GM18909 (cell line): ENCODE measurements at regions not wholly inside any gene's neighbourhood (a gene's known extent, or its start where the extent isn't known, plus 50 kb on each side); places are given as distances from the start of the nearest gene placed in this dataset.

Experiments used
- ATAC-seq: cut with Tn5 transposase; IDR thresholded peaks from one replicate; pipeline ENCODE4 v1.9.1; 2021; ENCODE audit warnings: mild to moderate bottlenecking; ENCODE audit not compliant: unreplicated experiment, poor library complexity

GRCh38 chr20:40920291-40920690, 108.3 kb upstream of the TOP1 start:
- ATAC-seq: no peak

DNA sequence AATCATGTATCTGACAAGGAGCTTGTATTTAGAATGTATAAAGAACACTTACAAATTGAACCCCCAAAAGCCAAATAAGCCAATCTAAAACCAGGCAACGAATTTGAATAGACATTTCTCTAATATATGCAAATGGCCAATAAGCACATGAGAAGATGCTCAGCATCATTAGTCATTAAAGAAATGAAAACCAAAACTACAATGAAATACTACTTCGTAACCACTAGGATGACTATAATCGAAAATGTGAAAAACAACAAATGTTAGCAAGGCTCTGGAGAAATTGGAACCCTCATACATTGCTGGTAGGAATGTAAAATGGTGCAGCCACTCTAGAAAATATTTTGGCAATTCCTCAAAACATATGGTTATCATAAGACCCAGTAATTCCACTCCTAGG, 105.8 kb upstream of the TOP1 start:
- ATAC-seq: no peak

- no peak for ATAC-seq
These were observed 102.7 kb upstream of the TOP1 start for GRCh38 chr20:40925829-40926510.

DNA sequence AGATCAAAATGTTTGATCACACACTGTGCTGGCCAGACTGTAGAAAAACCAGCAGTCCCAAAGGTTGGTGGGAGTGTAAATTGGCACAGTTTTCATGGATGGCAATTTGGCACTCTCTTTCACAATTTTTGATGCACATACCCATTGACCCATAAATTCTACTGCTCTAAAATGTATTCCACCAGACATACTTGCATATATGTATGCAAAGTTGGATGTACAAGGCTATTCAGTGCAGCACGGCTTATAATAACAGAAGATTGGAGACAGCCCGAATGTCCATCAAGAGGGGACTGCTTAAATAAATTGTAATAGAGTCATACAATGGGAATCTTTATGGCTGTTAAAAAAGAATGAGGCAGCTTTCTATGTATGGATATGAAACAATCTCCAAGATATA, 101.7 kb upstream of the TOP1 start:
- ATAC-seq: no peak

- ATAC-seq: no peak
These were observed 98.1 kb upstream of the TOP1 start for GRCh38 chr20:40930561-40930960.

- no peak for ATAC-seq
These were observed 97.1 kb upstream of the TOP1 start for GRCh38 chr20:40931410-40932044.

- no peak for ATAC-seq
These were observed 96.2 kb upstream of the TOP1 start for GRCh38 chr20:40932436-40932835.

- no peak for ATAC-seq
These were observed 94.9 kb upstream of the TOP1 start for GRCh38 chr20:40933758-40934157.

GRCh38 chr20:40938020-40938419, 90.6 kb upstream of the TOP1 start:
- no peak for ATAC-seq

- ATAC-seq: no peak
These were observed 89.0 kb upstream of the TOP1 start for GRCh38 chr20:40939667-40940066.

- ATAC-seq: no peak
These were observed 87.5 kb upstream of the TOP1 start for GRCh38 chr20:40941133-40941610.

DNA sequence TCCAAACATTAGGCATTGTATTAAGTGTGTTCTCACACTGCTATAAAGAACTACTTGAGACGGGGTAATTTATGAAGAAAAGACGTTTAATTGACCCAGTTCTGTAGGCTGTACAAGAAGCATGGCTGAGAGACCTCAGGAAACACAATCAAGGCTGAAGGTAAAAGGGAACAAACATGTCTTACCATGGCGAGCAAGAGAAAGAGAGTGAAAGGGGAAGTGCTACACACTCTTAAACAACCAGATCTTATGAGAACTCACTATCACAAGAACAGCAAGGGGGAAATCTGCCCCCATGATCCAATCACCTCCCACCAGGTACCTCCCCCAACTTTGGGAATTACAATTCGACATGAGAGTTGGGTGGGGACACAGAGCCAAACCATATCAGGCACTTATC, 86.6 kb upstream of the TOP1 start:
- no peak for ATAC-seq

DNA sequence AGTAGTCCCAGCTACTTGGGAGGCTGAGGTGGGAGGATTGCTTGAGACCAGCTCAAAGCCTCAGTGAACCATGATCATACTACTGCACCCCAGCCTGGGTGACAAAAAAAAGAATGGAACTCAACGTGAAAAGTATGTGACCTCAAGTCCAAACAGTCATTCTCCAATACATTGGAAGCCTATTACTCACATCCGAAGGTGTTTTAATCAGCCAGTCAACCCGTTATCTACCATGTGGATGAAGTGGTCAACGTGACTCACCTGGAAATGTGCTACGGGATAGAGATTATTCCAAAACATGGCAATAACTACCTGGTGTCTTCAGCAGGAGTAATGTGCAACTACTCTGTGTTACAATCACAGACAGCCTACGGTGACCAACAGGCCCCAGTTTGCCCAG, 85.8 kb upstream of the TOP1 start:
- ATAC-seq: no peak

DNA sequence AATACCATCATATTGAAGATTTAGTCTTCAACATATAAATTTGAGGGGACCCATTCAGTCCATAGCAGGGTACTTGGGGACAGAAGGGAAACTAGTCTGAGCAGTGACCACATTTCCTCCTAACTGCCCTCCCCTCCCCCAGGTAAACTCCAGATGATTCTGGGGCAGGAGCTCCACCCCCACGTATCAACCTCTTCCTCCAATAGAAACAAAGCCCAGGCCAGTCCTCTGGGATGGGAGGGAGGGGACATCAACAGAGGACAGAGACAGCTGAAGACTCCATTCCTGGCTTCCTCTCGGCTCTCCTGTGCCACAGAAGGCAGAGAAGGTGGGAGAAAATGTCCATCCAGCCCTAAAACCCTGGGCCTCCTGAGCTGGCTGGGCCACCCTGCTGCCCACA, 85.0 kb upstream of the TOP1 start:
- ATAC-seq: no peak

DNA sequence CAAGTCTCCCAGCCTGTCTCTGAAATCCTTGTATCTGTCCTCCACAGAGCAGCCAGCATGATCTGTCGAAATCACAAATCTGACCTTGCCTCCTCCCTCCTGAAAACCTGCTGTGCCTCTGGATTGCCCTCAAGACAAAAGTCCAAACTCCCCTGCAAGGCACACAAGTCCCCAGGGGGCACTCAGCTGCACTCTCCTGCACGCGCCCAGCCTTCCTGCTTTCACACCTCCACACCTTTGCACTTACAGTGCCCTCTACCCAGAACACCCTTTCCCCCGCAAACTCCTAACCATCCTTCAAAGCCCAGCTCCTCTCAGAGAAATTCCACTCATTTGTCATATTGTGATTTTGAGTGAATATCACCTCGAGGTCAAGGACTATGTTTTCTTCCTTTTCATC, 83.4 kb upstream of the TOP1 start:
- ATAC-seq: no peak

GRCh38 chr20:40945754-40946450, 82.7 kb upstream of the TOP1 start:
- ATAC-seq: no peak

DNA sequence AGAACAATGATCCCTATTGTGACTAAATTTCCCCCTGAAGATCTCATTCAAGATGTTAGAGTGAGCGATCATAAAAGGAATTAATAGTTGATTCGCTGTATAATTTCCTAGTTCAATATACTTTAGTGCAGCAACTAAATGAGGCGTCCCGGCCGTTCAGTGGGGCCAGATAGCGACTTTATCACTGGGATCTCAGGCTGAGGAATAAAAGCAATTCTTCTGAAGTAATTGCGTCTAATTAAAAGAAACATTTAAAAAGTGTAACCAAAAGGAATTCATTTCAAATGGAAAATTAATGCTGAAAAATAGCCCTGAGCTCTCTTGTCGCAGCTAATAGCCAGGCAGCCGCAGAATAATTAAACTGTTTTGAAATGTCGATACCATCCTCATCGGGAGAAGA, 82.2 kb upstream of the TOP1 start:
- ATAC-seq: no peak

DNA sequence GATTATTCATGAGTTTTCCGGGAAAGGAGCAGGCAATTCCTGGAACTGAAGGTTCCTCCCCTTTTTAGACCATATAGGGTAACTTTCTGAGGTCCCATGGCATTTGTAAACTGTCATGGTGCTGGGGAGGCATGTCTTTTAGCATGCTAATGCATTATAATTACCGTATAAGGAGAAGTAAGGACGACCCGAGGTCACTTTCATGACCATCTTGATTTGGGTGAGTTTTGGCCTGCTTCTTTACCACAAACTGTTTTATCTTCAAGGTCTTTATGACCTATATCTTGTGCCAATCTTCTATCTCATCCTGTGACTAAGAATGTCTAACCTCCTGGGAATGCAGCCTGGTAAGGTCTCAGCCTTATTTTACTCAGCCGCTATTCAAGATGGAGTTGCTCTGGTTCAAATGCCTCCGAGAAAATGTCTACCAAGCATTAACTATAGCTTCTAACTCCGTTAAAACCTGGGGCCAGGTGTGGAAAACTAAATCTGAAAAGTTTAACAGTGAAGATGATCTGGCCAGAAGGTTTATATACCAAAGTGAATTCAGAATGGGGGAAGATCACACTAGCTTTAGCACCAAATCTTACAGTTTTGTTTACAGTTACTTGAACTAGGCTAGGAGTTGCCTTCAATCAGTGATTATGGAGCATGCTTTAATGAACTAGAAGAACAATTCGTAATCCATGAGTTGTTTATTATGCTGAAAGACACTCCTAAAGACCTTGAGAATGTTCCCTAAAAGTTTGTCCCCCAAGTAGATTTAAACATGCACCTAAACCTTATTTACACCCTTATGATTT, 80.0 kb upstream of the TOP1 start:
- no peak for ATAC-seq

- no peak for ATAC-seq
These were observed 79.3 kb upstream of the TOP1 start for GRCh38 chr20:40949346-40949745.

- ATAC-seq: no peak
These were observed 76.5 kb upstream of the TOP1 start for GRCh38 chr20:40952136-40952535.

- ATAC-seq: no peak
These were observed 75.2 kb upstream of the TOP1 start for GRCh38 chr20:40953416-40953815.
